ENCODE measurements at regions not wholly inside any gene's neighbourhood (a gene's known extent, or its start where the extent isn't known, plus 50 kb on each side); places are given as distances from the start of the nearest gene placed in this dataset.

DNA sequence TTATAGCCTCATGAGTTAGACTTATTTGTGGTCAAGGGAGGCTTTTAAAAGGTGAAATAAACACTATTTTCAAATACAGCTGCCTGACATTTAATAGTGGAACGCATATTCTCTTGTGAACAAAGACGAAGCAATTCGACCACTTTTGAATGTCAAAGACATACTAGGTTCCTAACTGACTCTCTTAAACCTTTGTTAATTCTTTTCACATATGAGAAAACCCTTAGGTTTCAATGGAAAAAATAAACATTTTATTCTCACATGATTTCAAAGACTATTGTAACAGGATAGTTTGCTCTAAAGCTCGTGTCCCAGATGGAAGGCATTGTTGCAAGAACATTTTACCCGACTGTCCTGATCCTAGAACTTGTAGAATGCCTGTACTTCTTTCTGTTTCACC lies 74.8 kb upstream of the BOC start:
- no peak for DNase-seq (ENCODE audit: low spot score)
- TF ChIP-seq, protein P1, sequence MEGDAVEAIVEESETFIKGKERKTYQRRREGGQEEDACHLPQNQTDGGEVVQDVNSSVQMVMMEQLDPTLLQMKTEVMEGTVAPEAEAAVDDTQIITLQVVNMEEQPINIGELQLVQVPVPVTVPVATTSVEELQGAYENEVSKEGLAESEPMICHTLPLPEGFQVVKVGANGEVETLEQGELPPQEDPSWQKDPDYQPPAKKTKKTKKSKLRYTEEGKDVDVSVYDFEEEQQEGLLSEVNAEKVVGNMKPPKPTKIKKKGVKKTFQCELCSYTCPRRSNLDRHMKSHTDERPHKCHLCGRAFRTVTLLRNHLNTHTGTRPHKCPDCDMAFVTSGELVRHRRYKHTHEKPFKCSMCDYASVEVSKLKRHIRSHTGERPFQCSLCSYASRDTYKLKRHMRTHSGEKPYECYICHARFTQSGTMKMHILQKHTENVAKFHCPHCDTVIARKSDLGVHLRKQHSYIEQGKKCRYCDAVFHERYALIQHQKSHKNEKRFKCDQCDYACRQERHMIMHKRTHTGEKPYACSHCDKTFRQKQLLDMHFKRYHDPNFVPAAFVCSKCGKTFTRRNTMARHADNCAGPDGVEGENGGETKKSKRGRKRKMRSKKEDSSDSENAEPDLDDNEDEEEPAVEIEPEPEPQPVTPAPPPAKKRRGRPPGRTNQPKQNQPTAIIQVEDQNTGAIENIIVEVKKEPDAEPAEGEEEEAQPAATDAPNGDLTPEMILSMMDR (IDR thresholded peaks at IDR 0.05; ENCODE audit: extremely low read depth, missing control alignments), result no peak

DNA sequence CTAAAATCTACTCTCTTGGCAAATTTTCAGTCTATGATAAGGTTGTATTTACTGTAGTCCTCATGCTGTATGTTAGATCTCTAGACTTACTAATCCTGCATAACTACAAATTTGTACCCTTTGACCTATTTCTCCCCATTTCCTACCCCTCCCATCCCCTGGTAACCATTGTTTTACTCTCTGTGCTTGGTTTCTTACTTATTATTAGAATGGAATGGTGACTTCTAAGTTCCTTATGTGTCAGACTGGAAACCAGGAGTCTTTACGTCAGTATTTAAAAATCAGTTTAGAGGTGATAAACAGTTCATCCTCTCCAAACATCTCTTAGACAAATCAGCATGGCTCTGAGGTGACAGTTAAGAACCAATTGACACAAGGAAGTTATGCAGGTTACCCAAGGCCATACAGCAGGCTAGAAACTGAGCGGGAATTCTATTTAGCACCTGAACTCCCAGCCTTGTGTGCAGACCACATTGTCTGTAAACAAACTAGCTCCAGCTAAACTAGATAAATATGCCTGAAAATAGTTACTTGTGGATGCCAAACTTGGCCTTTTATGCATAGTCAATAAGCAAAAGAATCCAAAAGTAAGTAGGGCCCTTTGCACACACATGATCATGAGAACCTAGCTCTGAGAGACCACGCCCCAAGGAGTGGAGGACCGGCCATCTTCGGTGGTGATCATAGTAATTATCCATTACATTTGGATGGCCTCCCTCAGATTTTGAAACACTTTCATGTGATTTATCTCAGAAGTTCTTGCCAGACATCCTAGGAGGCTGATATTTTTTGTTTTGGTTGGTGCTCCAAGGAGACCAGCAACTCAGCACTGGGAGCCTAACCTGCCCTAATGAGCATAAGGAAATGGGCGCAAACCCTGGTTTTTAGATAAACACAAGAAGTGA lies 72.3 kb upstream of the BOC start:
- TF ChIP-seq, protein P1 (IDR thresholded peaks at IDR 0.05; ENCODE audit: extremely low read depth, missing control alignments), result no peak
- no peak for DNase-seq (ENCODE audit: low spot score)

DNA sequence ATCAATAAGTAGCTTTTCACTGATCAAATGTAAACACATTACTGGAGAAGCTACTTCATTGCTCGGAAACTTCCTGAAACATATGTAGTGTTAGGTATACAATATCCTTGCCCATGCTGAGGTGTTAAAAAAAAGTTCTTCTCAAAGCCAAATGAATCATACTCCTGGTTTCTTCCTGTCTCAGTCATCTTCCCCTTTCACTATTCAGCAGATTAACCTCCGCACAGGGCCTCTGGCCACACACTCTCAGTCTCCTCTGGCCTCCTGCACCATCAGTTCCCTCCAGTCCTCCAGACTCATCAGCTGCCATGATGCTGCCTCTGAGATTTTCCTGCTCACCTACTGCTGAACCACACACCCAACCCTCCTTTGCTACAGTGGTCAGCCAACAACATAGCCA lies 70.5 kb upstream of the BOC start:
- no peak for DNase-seq (ENCODE audit: low spot score)
- TF ChIP-seq, protein P1 (IDR thresholded peaks at IDR 0.05; ENCODE audit: extremely low read depth, missing control alignments), result no peak

- TF ChIP-seq, protein P1 (IDR thresholded peaks at IDR 0.05; ENCODE audit: extremely low read depth, missing control alignments), result no peak
- DNase-seq (ENCODE audit: low spot score), result no peak
Measured at GRCh38 chr3:113141543-113141942, 69.8 kb upstream of the BOC start.

DNA sequence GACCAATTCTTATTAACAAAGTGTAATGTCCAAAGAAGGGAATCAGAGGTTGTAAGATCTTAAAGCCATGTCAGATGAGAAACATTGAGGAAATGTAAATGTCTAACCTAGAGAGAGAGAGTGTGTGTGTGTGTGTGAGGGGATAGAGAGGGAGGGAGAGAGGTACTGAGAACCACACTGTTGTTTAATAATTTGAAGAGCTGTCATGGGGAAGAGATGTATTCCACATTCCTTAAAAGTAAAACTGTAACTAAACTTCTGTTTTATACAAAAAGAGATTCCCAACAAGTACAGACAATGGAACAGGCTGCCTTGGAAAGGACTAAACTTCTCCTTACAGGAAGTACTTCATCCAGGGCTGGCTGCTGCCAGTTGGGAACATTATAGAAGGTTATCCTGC lies 68.9 kb upstream of the BOC start:
- TF ChIP-seq, protein P1 (IDR thresholded peaks at IDR 0.05; ENCODE audit: extremely low read depth, missing control alignments), result no peak
- DNase-seq (ENCODE audit: low spot score), result no peak

- TF ChIP-seq, protein P1 (IDR thresholded peaks at IDR 0.05; ENCODE audit: extremely low read depth, missing control alignments), result no peak
- no peak for DNase-seq (ENCODE audit: low spot score)
Measured at GRCh38 chr3:113143353-113143752, 68.0 kb upstream of the BOC start.

GRCh38 chr3:113147681-113148261 lies 63.6 kb upstream of the BOC start:
- DNase-seq (ENCODE audit: low spot score), result no peak
- TF ChIP-seq, protein P1 (IDR thresholded peaks at IDR 0.05; ENCODE audit: extremely low read depth, missing control alignments), result no peak
